A549 (cell line): ENCODE measurements at regions not wholly inside any gene's neighbourhood (a gene's known extent, or its start where the extent isn't known, plus 50 kb on each side); places are given as distances from the start of the nearest gene placed in this dataset.

Source experiments
- EP300 ChIP-seq, 2 experiments: fragments of >200 bp; sonication (Bioruptor Twin); formaldehyde crosslinking; IDR thresholded peaks; 2 replicates in 1 of 2; 3 replicates in 1 of 2; pipeline ENCODE4 v1.6.1; 2016 to 2017
- HMGXB4 ChIP-seq: fragments of 250-450 bp; sonication (Bioruptor Pico); IDR thresholded peaks from 2 replicates; pipeline ENCODE4 v1.5.0; 2021; ENCODE audit warnings: mild to moderate bottlenecking, moderate library complexity, borderline replicate concordance
- JUNB ChIP-seq: fragments of >200 bp; sonication (Bioruptor Twin); formaldehyde crosslinking; IDR thresholded peaks from 2 replicates; pipeline ENCODE4 v1.6.1; 2016
- MAFK ChIP-seq: fragments of 450-650 bp; IDR thresholded peaks from 2 replicates; pipeline ENCODE4 v1.6.1; 2014; ENCODE audit not compliant: partially characterized antibody
- NPAS2 ChIP-seq: fragments of 250-450 bp; sonication (Bioruptor Pico); IDR thresholded peaks from 2 replicates; pipeline ENCODE4 v1.8.0; 2022; ENCODE audit warnings: mild to moderate bottlenecking, moderate library complexity, borderline replicate concordance
- NR3C1 ChIP-seq: fragments of >200 bp; sonication (Bioruptor Twin); formaldehyde crosslinking; IDR thresholded peaks from 3 replicates; pipeline ENCODE4 v1.6.1; 2017
- POLR2A ChIP-seq: IDR thresholded peaks from 2 replicates; pipeline ENCODE4 v1.6.1; 2012; ENCODE audit warnings: mild to moderate bottlenecking, low read length
- RCOR1 ChIP-seq: fragments of 150-350 bp; IDR thresholded peaks from 2 replicates; pipeline ENCODE4 v1.6.1; 2014; ENCODE audit warnings: antibody characterized with exemption, low read length, low read depth
- SMC3 ChIP-seq: fragments of >200 bp; sonication (Bioruptor Twin); formaldehyde crosslinking; IDR thresholded peaks from 3 replicates; pipeline ENCODE4 v1.6.1; 2018; ENCODE audit warnings: inconsistent platforms
- TP53 ChIP-seq: fragments of 250-450 bp; sonication (Bioruptor Pico); IDR thresholded peaks from 2 replicates; pipeline ENCODE4 v1.5.0; 2021; ENCODE audit warnings: mild to moderate bottlenecking, moderate library complexity
- TF ChIP-seq, protein P1 (sequence below): fragments of >200 bp; sonication (Bioruptor Twin); formaldehyde crosslinking; IDR thresholded peaks from 3 replicates; pipeline ENCODE4 v1.5.1; 2016
- TF ChIP-seq, protein P2 (sequence below): IDR thresholded peaks from 2 replicates; pipeline ENCODE4 v1.6.1; 2012
- TF ChIP-seq, protein P3 (sequence below): IDR thresholded peaks from 2 replicates; pipeline ENCODE4 v1.6.1; 2012; ENCODE audit warnings: low read depth, borderline replicate concordance

- no peak for TF ChIP-seq TP53 (CRISPR knock-in tag)
- TF ChIP-seq, protein P1, sequence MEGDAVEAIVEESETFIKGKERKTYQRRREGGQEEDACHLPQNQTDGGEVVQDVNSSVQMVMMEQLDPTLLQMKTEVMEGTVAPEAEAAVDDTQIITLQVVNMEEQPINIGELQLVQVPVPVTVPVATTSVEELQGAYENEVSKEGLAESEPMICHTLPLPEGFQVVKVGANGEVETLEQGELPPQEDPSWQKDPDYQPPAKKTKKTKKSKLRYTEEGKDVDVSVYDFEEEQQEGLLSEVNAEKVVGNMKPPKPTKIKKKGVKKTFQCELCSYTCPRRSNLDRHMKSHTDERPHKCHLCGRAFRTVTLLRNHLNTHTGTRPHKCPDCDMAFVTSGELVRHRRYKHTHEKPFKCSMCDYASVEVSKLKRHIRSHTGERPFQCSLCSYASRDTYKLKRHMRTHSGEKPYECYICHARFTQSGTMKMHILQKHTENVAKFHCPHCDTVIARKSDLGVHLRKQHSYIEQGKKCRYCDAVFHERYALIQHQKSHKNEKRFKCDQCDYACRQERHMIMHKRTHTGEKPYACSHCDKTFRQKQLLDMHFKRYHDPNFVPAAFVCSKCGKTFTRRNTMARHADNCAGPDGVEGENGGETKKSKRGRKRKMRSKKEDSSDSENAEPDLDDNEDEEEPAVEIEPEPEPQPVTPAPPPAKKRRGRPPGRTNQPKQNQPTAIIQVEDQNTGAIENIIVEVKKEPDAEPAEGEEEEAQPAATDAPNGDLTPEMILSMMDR, result no peak
- no peak for TF ChIP-seq POLR2A
- TF ChIP-seq, protein P2, sequence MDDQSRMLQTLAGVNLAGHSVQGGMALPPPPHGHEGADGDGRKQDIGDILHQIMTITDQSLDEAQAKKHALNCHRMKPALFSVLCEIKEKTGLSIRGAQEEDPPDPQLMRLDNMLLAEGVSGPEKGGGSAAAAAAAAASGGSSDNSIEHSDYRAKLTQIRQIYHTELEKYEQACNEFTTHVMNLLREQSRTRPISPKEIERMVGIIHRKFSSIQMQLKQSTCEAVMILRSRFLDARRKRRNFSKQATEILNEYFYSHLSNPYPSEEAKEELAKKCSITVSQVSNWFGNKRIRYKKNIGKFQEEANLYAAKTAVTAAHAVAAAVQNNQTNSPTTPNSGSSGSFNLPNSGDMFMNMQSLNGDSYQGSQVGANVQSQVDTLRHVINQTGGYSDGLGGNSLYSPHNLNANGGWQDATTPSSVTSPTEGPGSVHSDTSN, result no peak
- no peak for TF ChIP-seq MAFK
- TF ChIP-seq EP300 (IDR thresholded peaks at IDR 0.05), result no peak
- no peak for TF ChIP-seq RCOR1
- no peak for TF ChIP-seq NR3C1
- TF ChIP-seq NPAS2 (CRISPR knock-in tag), result no peak
- no peak for TF ChIP-seq SMC3
- TF ChIP-seq HMGXB4 (CRISPR knock-in tag), result no peak
- TF ChIP-seq, protein P3, sequence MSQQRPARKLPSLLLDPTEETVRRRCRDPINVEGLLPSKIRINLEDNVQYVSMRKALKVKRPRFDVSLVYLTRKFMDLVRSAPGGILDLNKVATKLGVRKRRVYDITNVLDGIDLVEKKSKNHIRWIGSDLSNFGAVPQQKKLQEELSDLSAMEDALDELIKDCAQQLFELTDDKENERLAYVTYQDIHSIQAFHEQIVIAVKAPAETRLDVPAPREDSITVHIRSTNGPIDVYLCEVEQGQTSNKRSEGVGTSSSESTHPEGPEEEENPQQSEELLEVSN, result no peak
- TF ChIP-seq JUNB, result no peak
Measured at GRCh38 chr4:19382993-19383756, 868.5 kb upstream of the SLIT2 start.
